GM19455 (cell line): ENCODE measurements at regions not wholly inside any gene's neighbourhood (a gene's known extent, or its start where the extent isn't known, plus 50 kb on each side); places are given as distances from the start of the nearest gene placed in this dataset.
A peak's percentile ranks its signal among the peaks of the same experiment; 100 is the strongest.
"Not testable (repeated sequence)": the region's sequence is repeated elsewhere in the genome, so short reads cannot be mapped to it uniquely, and the experiment has no call there.

Experiments
- ATAC-seq: cut with Tn5 transposase; IDR thresholded peaks from one replicate; pipeline ENCODE4 v1.9.1; 2021; ENCODE audit not compliant: unreplicated experiment

- not testable (repeated sequence) for ATAC-seq
Observed at GRCh38 chr17:45554479-45554878, 64.0 kb upstream of the PLEKHM1 start.

- ATAC-seq: not testable (repeated sequence)
Observed at GRCh38 chr17:45558821-45559220, 68.3 kb upstream of the PLEKHM1 start.

GRCh38 chr17:45562868-45563267, 72.3 kb upstream of the PLEKHM1 start:
- ATAC-seq: not testable (repeated sequence)

- not testable (repeated sequence) for ATAC-seq
Observed at GRCh38 chr17:45563283-45563682, 72.8 kb upstream of the PLEKHM1 start.

GRCh38 chr17:45568275-45568674, 77.8 kb upstream of the PLEKHM1 start:
- ATAC-seq: not testable (repeated sequence)

GRCh38 chr17:45573326-45573725, 82.8 kb upstream of the PLEKHM1 start:
- ATAC-seq: not testable (repeated sequence)

- ATAC-seq: no peak
Observed at GRCh38 chr17:45573924-45574770, 83.6 kb upstream of the PLEKHM1 start.

GRCh38 chr17:45575126-45575885, 84.8 kb upstream of the PLEKHM1 start:
- no peak for ATAC-seq

GRCh38 chr17:45576527-45577307, 86.2 kb upstream of the PLEKHM1 start:
- not testable (repeated sequence) for ATAC-seq

GRCh38 chr17:45577571-45578279, 87.2 kb upstream of the PLEKHM1 start:
- no peak for ATAC-seq

GRCh38 chr17:45578516-45579455, 88.3 kb upstream of the PLEKHM1 start:
- no peak for ATAC-seq

GRCh38 chr17:45579529-45580495, 89.3 kb upstream of the PLEKHM1 start:
- no peak for ATAC-seq

GRCh38 chr17:45580924-45581323, 90.4 kb upstream of the PLEKHM1 start:
- no peak for ATAC-seq

GRCh38 chr17:45581860-45582259, 91.3 kb upstream of the PLEKHM1 start:
- no peak for ATAC-seq

- peak; percentile 61 for ATAC-seq
Observed at GRCh38 chr17:45584092-45585036, 93.8 kb upstream of the PLEKHM1 start.

GRCh38 chr17:45585037-45585733, 94.7 kb upstream of the PLEKHM1 start:
- ATAC-seq: peak; percentile 66
